ENCODE measurements at regions not wholly inside any gene's neighbourhood (a gene's known extent, or its start where the extent isn't known, plus 50 kb on each side); places are given as distances from the start of the nearest gene placed in this dataset.
"Not testable (repeated sequence)": the region's sequence is repeated elsewhere in the genome, so short reads cannot be mapped to it uniquely, and the experiment has no call there.

GRCh38 chr3:87813503-87813902, 245.3 kb downstream of the CGGBP1 start:
- POLR2A ChIA-PET; H3K79me2 ChIP-seq (ENCODE audit: insufficient read depth, low read length); H2AFZ ChIP-seq (ENCODE audit: low read length); H3K4me1 ChIP-seq (ENCODE audit: insufficient read depth, low read length); H3K27ac ChIP-seq (ENCODE audit: extremely low read length, insufficient read depth, low read length); H3K9me3 ChIP-seq (ENCODE audit: low read length); H3K4me2 ChIP-seq (ENCODE audit: low read depth, low read length); H3K36me3 ChIP-seq (replicated peaks in 1 of 2; ENCODE audit: control insufficient read depth in 1 of 2, insufficient read depth in 2 of 2, low read length in 2 of 2); FAIRE-seq; H3K9ac ChIP-seq (ENCODE audit: insufficient read depth, low read depth, low read length); in situ Hi-C loops (cut with HindIII; ENCODE audit: extremely low pct_ligation_motif_present, low pct_unique_long_range_greater_than_20kb); H4K20me1 ChIP-seq (ENCODE audit: insufficient read depth, low read length); intact Hi-C loops (cut with micrococcal nuclease; ENCODE audit: unreplicated experiment); BruUV-seq (replicated peaks); ATAC-seq; DNase-seq (ENCODE audit: low spot score); CTCF ChIA-PET (ENCODE audit: low intra/inter-chr PET ratio, low total read pairs); H3K27me3 ChIP-seq (ENCODE audit: control insufficient read depth in 1 of 2, insufficient read depth in 2 of 2, low read length in 2 of 2); H3K4me3 ChIP-seq (replicated peaks in 1 of 3; ENCODE audit: insufficient read depth in 1 of 3, low read depth in 2 of 3, low read length in 3 of 3): not testable (repeated sequence)
- WGBS (ENCODE audit: low lambda C conversion rate) = under 1% methylated on average over 6 of the region's 6 CpGs

DNA sequence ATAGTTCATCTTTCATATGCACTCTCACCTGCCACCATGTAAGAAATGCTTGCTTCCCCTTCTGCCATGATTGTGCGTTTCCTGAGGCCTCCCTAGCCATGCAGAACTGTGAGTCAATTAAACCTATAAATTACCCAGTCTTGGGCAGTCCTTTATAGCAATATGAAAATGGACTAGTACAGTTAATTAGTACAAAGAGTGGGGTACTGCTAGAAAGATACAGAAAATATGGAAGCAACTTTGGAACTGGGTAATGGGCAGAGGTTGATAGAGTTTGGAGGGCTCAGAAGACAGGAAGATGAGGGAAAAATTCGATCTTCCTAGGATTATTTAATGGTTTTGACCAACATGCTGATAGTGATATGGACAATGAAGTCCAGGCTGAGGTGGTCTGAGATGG, 246.9 kb downstream of the CGGBP1 start:
- DNase-seq (ENCODE audit: low spot score) (no peak), FAIRE-seq (no peak), ATAC-seq (no peak)
- BruUV-seq (replicated peaks) = no TSS peak
- no peaks in the 10 kb centered on the region; the same call in 1 of the 2 replicates for H3K9me3 ChIP-seq (ENCODE audit: low read length)
- no peak overlapping the region for H3K4me3 ChIP-seq (replicated peaks in 1 of 3; ENCODE audit: insufficient read depth in 1 of 3, low read depth in 2 of 3, low read length in 3 of 3)
- no peaks in the 10 kb centered on the region for H3K4me1 ChIP-seq (ENCODE audit: insufficient read depth, low read length)
- no peaks in the 10 kb centered on the region for H4K20me1 ChIP-seq (ENCODE audit: insufficient read depth, low read length)
- ChIA-PET POLR2A (no interaction called here), CTCF (ENCODE audit: low intra/inter-chr PET ratio, low total read pairs) (no interaction called here)
- 0% methylated on average over 2 of the region's 2 CpGs for WGBS (ENCODE audit: low lambda C conversion rate)
- H3K9ac ChIP-seq (ENCODE audit: insufficient read depth, low read depth, low read length) = no peak overlapping the region
- no peaks in the 10 kb centered on the region for H3K36me3 ChIP-seq (replicated peaks in 1 of 2; ENCODE audit: control insufficient read depth in 1 of 2, insufficient read depth in 2 of 2, low read length in 2 of 2)
- in situ Hi-C loops (cut with HindIII; ENCODE audit: extremely low pct_ligation_motif_present, low pct_unique_long_range_greater_than_20kb) = no loop called here
- H3K27ac ChIP-seq (ENCODE audit: extremely low read length, insufficient read depth, low read length) = no peak overlapping the region
- no peak overlapping the region for H3K4me2 ChIP-seq (ENCODE audit: low read depth, low read length)
- H2AFZ ChIP-seq (ENCODE audit: low read length) = no peak overlapping the region
- H3K79me2 ChIP-seq (ENCODE audit: insufficient read depth, low read length) = no peaks in the 10 kb centered on the region
- H3K27me3 ChIP-seq (ENCODE audit: control insufficient read depth in 1 of 2, insufficient read depth in 2 of 2, low read length in 2 of 2) = no peaks in the 10 kb centered on the region
- intact Hi-C loops (cut with micrococcal nuclease; ENCODE audit: unreplicated experiment) = no loop called here
- TF ChIP-seq ARID4A (CRISPR knock-in tag; IDR thresholded peaks at IDR 0.05; ENCODE audit: borderline replicate concordance) = no peak
- TF ChIP-seq, protein P1, sequence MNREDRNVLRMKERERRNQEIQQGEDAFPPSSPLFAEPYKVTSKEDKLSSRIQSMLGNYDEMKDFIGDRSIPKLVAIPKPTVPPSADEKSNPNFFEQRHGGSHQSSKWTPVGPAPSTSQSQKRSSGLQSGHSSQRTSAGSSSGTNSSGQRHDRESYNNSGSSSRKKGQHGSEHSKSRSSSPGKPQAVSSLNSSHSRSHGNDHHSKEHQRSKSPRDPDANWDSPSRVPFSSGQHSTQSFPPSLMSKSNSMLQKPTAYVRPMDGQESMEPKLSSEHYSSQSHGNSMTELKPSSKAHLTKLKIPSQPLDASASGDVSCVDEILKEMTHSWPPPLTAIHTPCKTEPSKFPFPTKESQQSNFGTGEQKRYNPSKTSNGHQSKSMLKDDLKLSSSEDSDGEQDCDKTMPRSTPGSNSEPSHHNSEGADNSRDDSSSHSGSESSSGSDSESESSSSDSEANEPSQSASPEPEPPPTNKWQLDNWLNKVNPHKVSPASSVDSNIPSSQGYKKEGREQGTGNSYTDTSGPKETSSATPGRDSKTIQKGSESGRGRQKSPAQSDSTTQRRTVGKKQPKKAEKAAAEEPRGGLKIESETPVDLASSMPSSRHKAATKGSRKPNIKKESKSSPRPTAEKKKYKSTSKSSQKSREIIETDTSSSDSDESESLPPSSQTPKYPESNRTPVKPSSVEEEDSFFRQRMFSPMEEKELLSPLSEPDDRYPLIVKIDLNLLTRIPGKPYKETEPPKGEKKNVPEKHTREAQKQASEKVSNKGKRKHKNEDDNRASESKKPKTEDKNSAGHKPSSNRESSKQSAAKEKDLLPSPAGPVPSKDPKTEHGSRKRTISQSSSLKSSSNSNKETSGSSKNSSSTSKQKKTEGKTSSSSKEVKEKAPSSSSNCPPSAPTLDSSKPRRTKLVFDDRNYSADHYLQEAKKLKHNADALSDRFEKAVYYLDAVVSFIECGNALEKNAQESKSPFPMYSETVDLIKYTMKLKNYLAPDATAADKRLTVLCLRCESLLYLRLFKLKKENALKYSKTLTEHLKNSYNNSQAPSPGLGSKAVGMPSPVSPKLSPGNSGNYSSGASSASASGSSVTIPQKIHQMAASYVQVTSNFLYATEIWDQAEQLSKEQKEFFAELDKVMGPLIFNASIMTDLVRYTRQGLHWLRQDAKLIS (CRISPR knock-in tag; IDR thresholded peaks at IDR 0.05) = no peak
- TF ChIP-seq HOXA7 (CRISPR knock-in tag; IDR thresholded peaks at IDR 0.05) = no peak
- TF ChIP-seq ZNF431 (CRISPR knock-in tag; IDR thresholded peaks at IDR 0.05; ENCODE audit: borderline replicate concordance, low read depth) = no peak
- TF ChIP-seq IRF2 (CRISPR knock-in tag; IDR thresholded peaks at IDR 0.05) = no peak
- TF ChIP-seq ARID2 (CRISPR knock-in tag; IDR thresholded peaks at IDR 0.05; ENCODE audit: borderline replicate concordance) = no peak
- TF ChIP-seq, protein P2, sequence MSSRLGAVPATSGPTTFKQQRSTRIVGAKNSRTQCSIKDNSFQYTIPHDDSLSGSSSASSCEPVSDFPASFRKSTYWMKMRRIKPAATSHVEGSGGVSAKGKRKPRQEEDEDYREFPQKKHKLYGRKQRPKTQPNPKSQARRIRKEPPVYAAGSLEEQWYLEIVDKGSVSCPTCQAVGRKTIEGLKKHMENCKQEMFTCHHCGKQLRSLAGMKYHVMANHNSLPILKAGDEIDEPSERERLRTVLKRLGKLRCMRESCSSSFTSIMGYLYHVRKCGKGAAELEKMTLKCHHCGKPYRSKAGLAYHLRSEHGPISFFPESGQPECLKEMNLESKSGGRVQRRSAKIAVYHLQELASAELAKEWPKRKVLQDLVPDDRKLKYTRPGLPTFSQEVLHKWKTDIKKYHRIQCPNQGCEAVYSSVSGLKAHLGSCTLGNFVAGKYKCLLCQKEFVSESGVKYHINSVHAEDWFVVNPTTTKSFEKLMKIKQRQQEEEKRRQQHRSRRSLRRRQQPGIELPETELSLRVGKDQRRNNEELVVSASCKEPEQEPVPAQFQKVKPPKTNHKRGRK (CRISPR knock-in tag; IDR thresholded peaks at IDR 0.05) = no peak
- TF ChIP-seq ZNF569 (CRISPR knock-in tag; IDR thresholded peaks at IDR 0.05; ENCODE audit: borderline replicate concordance) = no peak

Data from HepG2 (cell line).